Hepatocyte (in vitro differentiated cells): ENCODE measurements at regions not wholly inside any gene's neighbourhood (a gene's known extent, or its start where the extent isn't known, plus 50 kb on each side); places are given as distances from the start of the nearest gene placed in this dataset.

Experiments used
- DNase-seq: peaks from one replicate; pipeline ENCODE4 v3.0.0-alpha.2; 2016; ENCODE audit warnings: low spot score
- H2AFZ ChIP-seq: fragments of 200-600 bp; sonication (generic); 2 replicates; pipeline ENCODE4 v1.6.0; 2016; ENCODE audit warnings: antibody characterized with exemption, mild to moderate bottlenecking
- H3K27ac ChIP-seq: fragments of 200-600 bp; sonication (generic); 2 replicates; pipeline ENCODE4 v1.5.1; 2016; ENCODE audit warnings: mild to moderate bottlenecking
- H3K27me3 ChIP-seq: fragments of 200-600 bp; sonication (generic); 2 replicates; pipeline ENCODE4 v1.6.1; 2016
- H3K36me3 ChIP-seq: fragments of 200-600 bp; sonication (generic); replicated peaks from 2 replicates; pipeline ENCODE4 v1.5.1; 2016; ENCODE audit warnings: low read depth; ENCODE audit not compliant: insufficient read depth
- H3K4me1 ChIP-seq: fragments of 200-600 bp; sonication (generic); 2 replicates; pipeline ENCODE4 v1.5.1; 2016; ENCODE audit warnings: mild to moderate bottlenecking, moderate library complexity; ENCODE audit not compliant: insufficient read depth
- H3K4me2 ChIP-seq: fragments of 200-600 bp; sonication (generic); 2 replicates; pipeline ENCODE4 v1.6.0; 2016
- H3K4me3 ChIP-seq: fragments of 200-600 bp; sonication (generic); 2 replicates; pipeline ENCODE4 v1.5.1; 2016; ENCODE audit warnings: mild to moderate bottlenecking
- H3K79me2 ChIP-seq: fragments of 200-600 bp; sonication (generic); 2 replicates; pipeline ENCODE4 v1.6.0; 2017; ENCODE audit warnings: mild to moderate bottlenecking
- H3K9me2 ChIP-seq: fragments of 200-600 bp; sonication (generic); replicated peaks from 2 replicates; pipeline ENCODE4 v1.6.0; 2017; ENCODE audit warnings: mild to moderate bottlenecking; ENCODE audit not compliant: insufficient read depth
- H3K9me3 ChIP-seq: fragments of 200-600 bp; sonication (generic); 2 replicates; pipeline ENCODE4 v1.5.1; 2016; ENCODE audit warnings: low read depth, mild to moderate bottlenecking
- H4K20me1 ChIP-seq: fragments of 200-600 bp; sonication (generic); 2 replicates; pipeline ENCODE4 v1.6.0; 2016; ENCODE audit warnings: mild to moderate bottlenecking; ENCODE audit not compliant: insufficient read depth, poor library complexity, severe bottlenecking
- CTCF ChIP-seq: fragments of 200-600 bp; sonication (generic); IDR thresholded peaks from 2 replicates; pipeline ENCODE4 v1.5.1; 2016; ENCODE audit warnings: antibody characterized with exemption, mild to moderate bottlenecking; ENCODE audit not compliant: poor library complexity
- EZH2 ChIP-seq: fragments of 200-600 bp; sonication (generic); IDR thresholded peaks from 2 replicates; pipeline ENCODE4 v1.6.1; 2016; ENCODE audit warnings: antibody characterized with exemption, mild to moderate bottlenecking, borderline replicate concordance
- EZH2phosphoT487 ChIP-seq: fragments of 200-600 bp; sonication (generic); IDR thresholded peaks from one replicate; pipeline ENCODE4 v1.6.1; 2018; ENCODE audit warnings: antibody characterized with exemption, mild to moderate bottlenecking, low read depth, moderate library complexity; ENCODE audit not compliant: unreplicated experiment, severe bottlenecking
- WGBS: methylation state at CpG from one replicate; pipeline ENCODE4 v1.1.6; 2016; ENCODE audit warnings: low lambda C conversion rate; ENCODE audit errors: missing lambda C conversion rate; 5-methylcytosine and 5-hydroxymethylcytosine counted together

GRCh38 chr18:78793313-78794070 is 186.1 kb upstream of the SALL3 start:
- H3K4me3 ChIP-seq: no peak overlapping the region
- H4K20me1 ChIP-seq: no peaks in the 10 kb centered on the region
- TF ChIP-seq EZH2phosphoT487: no peak
- no peak for TF ChIP-seq CTCF
- no peak for TF ChIP-seq EZH2
- H3K4me2 ChIP-seq: no peak overlapping the region
- H3K36me3 ChIP-seq: no peaks in the 10 kb centered on the region
- H3K9me2 ChIP-seq: no peaks in the 10 kb centered on the region
- DNase-seq: no peak
- 83% methylated on average over 19 of the region's 19 CpGs for WGBS
- no peaks in the 10 kb centered on the region for H3K9me3 ChIP-seq
- H3K79me2 ChIP-seq: no peaks in the 10 kb centered on the region
- H2AFZ ChIP-seq: no peak overlapping the region
- H3K27ac ChIP-seq: no peak overlapping the region
- no peaks in the 10 kb centered on the region for H3K27me3 ChIP-seq
- H3K4me1 ChIP-seq: no peaks in the 10 kb centered on the region

GRCh38 chr18:78794071-78794430 is 185.6 kb upstream of the SALL3 start:
- WGBS: 77% methylated on average over 7 of the region's 7 CpGs
- Histone ChIP-seq H4K20me1 (no peaks in the 10 kb centered on the region), H3K36me3 (no peaks in the 10 kb centered on the region), H3K4me3 (no peak overlapping the region), H3K4me1 (no peaks in the 10 kb centered on the region), H2AFZ (no peak overlapping the region), H3K27ac (no peak overlapping the region), H3K27me3 (no peaks in the 10 kb centered on the region), H3K4me2 (no peak overlapping the region), H3K9me2 (no peaks in the 10 kb centered on the region), H3K9me3 (no peaks in the 10 kb centered on the region), H3K79me2 (no peaks in the 10 kb centered on the region)
- DNase-seq: no peak
- TF ChIP-seq EZH2 (no peak), CTCF (no peak), EZH2phosphoT487 (no peak)

- no peak overlapping the region for H3K4me2 ChIP-seq
- H3K4me3 ChIP-seq: no peak overlapping the region
- H4K20me1 ChIP-seq: no peaks in the 10 kb centered on the region
- H3K27ac ChIP-seq: no peak overlapping the region
- no peaks in the 10 kb centered on the region for H3K36me3 ChIP-seq
- WGBS: 94% methylated on average over 38 of the region's 67 CpGs
- TF ChIP-seq CTCF (no peak), EZH2 (no peak), EZH2phosphoT487 (no peak)
- no peaks in the 10 kb centered on the region for H3K9me3 ChIP-seq
- H2AFZ ChIP-seq: no peak overlapping the region
- no peak for DNase-seq
- H3K79me2 ChIP-seq: no peaks in the 10 kb centered on the region
- H3K4me1 ChIP-seq: no peaks in the 10 kb centered on the region
- no peaks in the 10 kb centered on the region for H3K27me3 ChIP-seq
- no peaks in the 10 kb centered on the region for H3K9me2 ChIP-seq
Measured at GRCh38 chr18:78796693-78797455, 182.7 kb upstream of the SALL3 start.
